Heart left ventricle (tissue), 16 donors: ENCODE measurements at regions not wholly inside any gene's neighbourhood (a gene's known extent, or its start where the extent isn't known, plus 50 kb on each side); places are given as distances from the start of the nearest gene placed in this dataset.
A peak's percentile ranks its signal among the peaks of the same experiment; 100 is the strongest.
"Not testable (repeated sequence)": the region's sequence is repeated elsewhere in the genome, so short reads cannot be mapped to it uniquely, and the experiment has no call there.

Experiments used
- ATAC-seq, 4 donors: fragments of 200-7000 bp; cut with Tn5 transposase; one replicate each; pipeline ENCODE4 v1.9.1; 2020 to 2022; ENCODE audit warnings: moderate library complexity in 4 of 4, mild to moderate bottlenecking in 3 of 4, moderate number of reproducible peaks in 1 of 4
- DNase-seq, 5 donors: peaks; one replicate each; pipeline ENCODE4 v3.0.0-alpha.2; 2020
- H3K27ac ChIP-seq, 12 donors: fragments of 200-600 bp; sonication (generic) in 4 of 12; one replicate each; pipeline versions ENCODE4 v1.5.0 to v1.8.0; 2016 to 2022; ENCODE audit warnings: mild to moderate bottlenecking in 2 of 12
- H3K27me3 ChIP-seq, 9 donors: fragments of 200-600 bp; sonication (generic) in 2 of 9; one replicate each; pipeline versions ENCODE4 v1.5.1 to v1.8.0; 2016 to 2022; ENCODE audit warnings: mild to moderate bottlenecking in 3 of 9
- H3K36me3 ChIP-seq, 9 donors: fragments of 200-600 bp; sonication (generic) in 2 of 9; one replicate each; pipeline versions ENCODE4 v1.5.0 to v1.8.0; 2018 to 2022; ENCODE audit warnings: mild to moderate bottlenecking in 2 of 9
- H3K4me1 ChIP-seq, 12 donors: fragments of 200-600 bp; sonication (generic) in 4 of 12; one replicate each; pipeline versions ENCODE4 v1.5.0 to v1.8.0; 2016 to 2022; ENCODE audit warnings: mild to moderate bottlenecking in 3 of 12
- H3K4me3 ChIP-seq, 12 donors: fragments of 200-600 bp; sonication (generic) in 4 of 12; one replicate each; pipeline versions ENCODE4 v1.5.0 to v1.8.0; 2017 to 2022; ENCODE audit warnings: mild to moderate bottlenecking in 9 of 12, moderate library complexity in 4 of 12
- H3K9me3 ChIP-seq, 12 donors: fragments of 200-600 bp; sonication (generic) in 4 of 12; one replicate each; pipeline versions ENCODE4 v1.5.0 to v1.8.0; 2016 to 2022; ENCODE audit warnings: mild to moderate bottlenecking in 1 of 12
- POLR2A ChIP-seq, 2 donors: fragments of 450-650 bp; IDR thresholded peaks; one replicate each; pipeline ENCODE4 v1.6.1; 2017; ENCODE audit warnings: antibody characterized with exemption in 2 of 2, mild to moderate bottlenecking in 2 of 2, moderate library complexity in 2 of 2
- WGBS, 4 donors: extraction: QIAGEN DNeasy Blood & Tissue Kit in 2 of 4; methylation state at CpG; one replicate each; pipeline versions ENCODE4 v1.1.5 to v1.1.7; 2013 to 2018; 5-methylcytosine and 5-hydroxymethylcytosine counted together
- intact Hi-C, 10 donors: fragments of 100-400 bp; cut with DNase I; formaldehyde crosslinking; loops; one replicate each; pipeline versions ENCODE4 v1.11.1 to v1.14.2; 2022
- TF ChIP-seq, protein P1 (sequence below), 12 donors: fragments of 200-600 bp; sonication (generic) in 4 of 12; IDR thresholded peaks; one replicate each; pipeline versions ENCODE4 v1.5.0 to v1.8.0; 2018 to 2022; ENCODE audit warnings: antibody characterized with exemption in 12 of 12, mild to moderate bottlenecking in 5 of 12
- donor health status: ischemic (EF 13 %, LVEDD 7.1; RV severe dilation, severe dysfunction).
- donor health status: healthy with polysubstance abuse.
- donor health status: DM: no; HTN: yes; CAD: no.
- donor health status: DM: no; HTN: no; CAD: no.
- donor health status: ischemic (EF 25% LVEDD 6.9; RV normal size, moderate dysfunction).
- donor health status: ischemic (EF 25% LVEDD 5.7; RV mildly dilated, moderate dysfunction).
- donor health status: healthy.
- donor health status: DM: yes; HTN: yes; CAD: no.
- donor health status: ischemic (EF 35%, LVEDD 5.7; RV mildly dilated, moderate dysfunction).
- donor health status: nonischemic (EF 11% LVEDD 7.7; RV severe dilation, severe dysfunction).
- donor health status: DM: yes; HTN: yes; CAD: no.
- donor health status: PGD.
- donor health status: ischemic (EF 29% LVEDD 5.4; RV normal size, mild dysfunction).
- donor health status: nonischemic (EF 23%, LVEDD 6.1; RV moderate dilation, normal function).

DNA sequence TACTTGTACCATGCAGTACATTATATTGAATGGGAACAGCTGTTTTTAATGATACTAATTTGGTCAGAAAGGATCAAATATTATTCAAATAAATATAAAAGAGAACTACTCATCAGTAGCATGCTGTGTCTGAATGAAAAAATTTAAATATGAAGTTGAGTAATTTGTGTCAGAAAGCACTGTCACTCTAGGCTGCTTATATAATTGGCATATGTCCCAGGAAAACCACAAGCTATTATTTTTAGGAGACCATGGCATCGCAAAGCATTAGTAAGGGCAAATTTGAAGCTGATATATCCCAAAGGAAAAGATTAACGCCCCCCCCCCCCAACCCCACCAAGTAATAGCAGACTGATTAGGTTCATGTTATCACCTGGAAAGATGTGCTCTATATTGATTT, 388.5 kb upstream of the SPANXN4 start:
- WGBS, 4 donors: 18 to 36% (median 20%) methylated on average over 2 of the region's 2 CpGs
- Histone ChIP-seq H3K4me3 (no peak overlapping the region), H3K27ac (no peak overlapping the region), H3K36me3 (no peaks in the 10 kb centered on the region), H3K27me3 (no peaks in the 10 kb centered on the region), H3K9me3 (no peaks in the 10 kb centered on the region), H3K4me1 (no peaks in the 10 kb centered on the region)
- DNase-seq: no peak
- ATAC-seq: no peak
- intact Hi-C loops: no loop called here
- TF ChIP-seq, protein P1, sequence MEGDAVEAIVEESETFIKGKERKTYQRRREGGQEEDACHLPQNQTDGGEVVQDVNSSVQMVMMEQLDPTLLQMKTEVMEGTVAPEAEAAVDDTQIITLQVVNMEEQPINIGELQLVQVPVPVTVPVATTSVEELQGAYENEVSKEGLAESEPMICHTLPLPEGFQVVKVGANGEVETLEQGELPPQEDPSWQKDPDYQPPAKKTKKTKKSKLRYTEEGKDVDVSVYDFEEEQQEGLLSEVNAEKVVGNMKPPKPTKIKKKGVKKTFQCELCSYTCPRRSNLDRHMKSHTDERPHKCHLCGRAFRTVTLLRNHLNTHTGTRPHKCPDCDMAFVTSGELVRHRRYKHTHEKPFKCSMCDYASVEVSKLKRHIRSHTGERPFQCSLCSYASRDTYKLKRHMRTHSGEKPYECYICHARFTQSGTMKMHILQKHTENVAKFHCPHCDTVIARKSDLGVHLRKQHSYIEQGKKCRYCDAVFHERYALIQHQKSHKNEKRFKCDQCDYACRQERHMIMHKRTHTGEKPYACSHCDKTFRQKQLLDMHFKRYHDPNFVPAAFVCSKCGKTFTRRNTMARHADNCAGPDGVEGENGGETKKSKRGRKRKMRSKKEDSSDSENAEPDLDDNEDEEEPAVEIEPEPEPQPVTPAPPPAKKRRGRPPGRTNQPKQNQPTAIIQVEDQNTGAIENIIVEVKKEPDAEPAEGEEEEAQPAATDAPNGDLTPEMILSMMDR (IDR thresholded peaks at IDR 0.05): no peak
- no peak for TF ChIP-seq POLR2A (IDR thresholded peaks at IDR 0.05)

DNA sequence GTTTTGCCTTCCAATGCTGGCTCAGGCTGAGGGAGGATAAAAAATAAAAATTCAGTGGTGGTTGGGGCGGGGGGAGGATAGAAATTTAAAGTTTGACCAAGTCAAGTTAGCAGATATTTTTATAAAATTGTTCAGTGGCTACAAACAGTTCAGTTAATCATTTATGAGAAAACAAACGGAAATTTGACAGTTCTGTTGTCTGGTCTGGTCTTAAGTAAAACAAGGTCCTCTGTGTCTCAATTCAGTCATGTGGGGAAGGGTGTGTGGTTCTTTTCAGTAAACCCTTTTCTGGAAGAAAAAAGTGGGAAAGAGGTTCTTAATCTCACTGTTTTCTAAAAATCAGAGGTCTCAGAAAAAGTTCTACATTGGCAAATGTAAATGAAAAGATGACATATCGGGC, 409.1 kb upstream of the SPANXN4 start:
- no peak overlapping the region for H3K4me3 ChIP-seq
- TF ChIP-seq, protein P1 (IDR thresholded peaks at IDR 0.05): no peak
- no peak for TF ChIP-seq POLR2A (IDR thresholded peaks at IDR 0.05)
- intact Hi-C loops: no loop called here
- no peaks in the 10 kb centered on the region for H3K36me3 ChIP-seq
- H3K9me3 ChIP-seq: no peaks in the 10 kb centered on the region
- H3K27me3 ChIP-seq: no peaks in the 10 kb centered on the region
- DNase-seq (no peak), ATAC-seq (no peak)
- 47 to 72% (median 55%) methylated on average over 3 of the region's 3 CpGs for WGBS, 4 donors
- H3K27ac ChIP-seq: no peak overlapping the region
- H3K4me1 ChIP-seq: no peaks in the 10 kb centered on the region

DNA sequence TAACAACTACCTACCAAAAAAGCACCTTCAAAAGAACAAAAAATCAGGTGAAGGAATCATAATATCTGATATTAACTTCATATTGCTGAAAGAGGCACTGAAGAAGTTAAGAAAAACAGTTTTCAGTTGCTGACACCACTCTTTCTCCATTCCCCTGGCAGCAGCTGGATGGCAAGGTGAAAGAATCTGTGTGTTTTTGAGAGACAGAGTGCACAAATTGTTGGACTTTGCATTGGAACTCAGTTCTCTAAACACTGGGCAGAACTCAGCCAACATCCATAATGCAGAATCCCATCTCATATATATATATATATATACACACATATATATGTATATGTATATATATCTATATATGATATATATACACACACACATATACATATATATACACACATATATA, 408.3 kb upstream of the MAGEC2 start:
- no peak for TF ChIP-seq POLR2A (IDR thresholded peaks at IDR 0.05)
- TF ChIP-seq, protein P1 (IDR thresholded peaks at IDR 0.05): no peak
- H3K9me3 ChIP-seq: no peaks in the 10 kb centered on the region
- DNase-seq (no peak), ATAC-seq (no peak)
- H3K4me1 ChIP-seq: no peaks in the 10 kb centered on the region
- H3K27me3 ChIP-seq: no peaks in the 10 kb centered on the region
- no peak overlapping the region for H3K4me3 ChIP-seq
- intact Hi-C loops: no loop called here
- no peak overlapping the region for H3K27ac ChIP-seq
- H3K36me3 ChIP-seq: no peaks in the 10 kb centered on the region

DNA sequence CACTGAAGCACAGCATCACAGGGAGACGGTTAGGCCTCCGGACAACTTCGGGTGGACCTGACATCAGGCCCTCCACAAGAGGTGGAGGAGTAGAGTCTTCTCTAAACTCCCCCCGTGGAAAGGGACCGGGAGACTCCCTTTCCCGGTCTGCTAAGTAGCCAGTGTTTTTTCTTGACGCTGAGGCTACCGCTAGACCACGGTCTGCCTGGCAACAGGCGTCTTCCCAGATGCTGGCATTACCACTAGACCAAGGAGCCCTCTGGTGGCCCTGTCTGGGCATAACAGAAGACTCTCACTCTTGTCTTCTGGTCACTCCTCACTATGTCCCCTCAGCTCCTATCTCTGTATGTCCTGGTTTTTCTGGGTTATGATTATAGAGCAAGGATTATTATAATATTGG, 401.5 kb upstream of the MAGEC2 start:
- H3K4me3 ChIP-seq, DNase-seq, H3K4me1 ChIP-seq, H3K9me3 ChIP-seq, H3K27ac ChIP-seq, intact Hi-C loops, H3K27me3 ChIP-seq, ATAC-seq, H3K36me3 ChIP-seq: not testable (repeated sequence)
- WGBS, 4 donors: 66 to 88% (median 81%) methylated on average over 10 of the region's 10 CpGs
- TF ChIP-seq, protein P1 (IDR thresholded peaks at IDR 0.05): peak in 1 of 12 donors; percentile 8
